IMR-90 (cell line): ENCODE measurements at regions not wholly inside any gene's neighbourhood (a gene's known extent, or its start where the extent isn't known, plus 50 kb on each side); places are given as distances from the start of the nearest gene placed in this dataset.

Source experiments
- ATAC-seq: fragments of 200-7000 bp; cut with Tn5 transposase; 2 replicates; pipeline ENCODE4 v1.9.1; 2020; ENCODE audit warnings: low read depth, mild to moderate bottlenecking, moderate library complexity
- BruUV-seq: library from RNA; stranded (reverse); fragments of 400-500 nt; replicated peaks from 2 replicates; lab custom pipeline; 2021; lab: Mats Ljungman, UMichigan
- CTCF ChIA-PET: fragments of 300-600 bp; formaldehyde crosslinking; extraction: SDS; loops from one replicate; lab custom pipeline; 2021; ENCODE audit warnings: antibody characterized with exemption; lab: Yijun Ruan, JAX
- POLR2A ChIA-PET: fragments of 300-600 bp; sonication (Branson Sonifier 250); formaldehyde crosslinking; loops from one replicate; lab custom pipeline; 2022; ENCODE audit warnings: antibody characterized with exemption; ENCODE audit not compliant: unreplicated experiment; lab: Charles Lee
- DNase-seq: peaks from one replicate; pipeline ENCODE4 v3.0.0; 2013
- H2AFZ ChIP-seq: replicated peaks from 2 replicates; pipeline ENCODE3; 2013; ENCODE audit warnings: low read length, mild to moderate bottlenecking; ENCODE audit not compliant: poor library complexity
- H2AK5ac ChIP-seq: 2 replicates; pipeline ENCODE4 v1.6.1; 2013; ENCODE audit warnings: low read depth, low read length, inconsistent platforms
- H2AK9ac ChIP-seq: replicated peaks from 2 replicates; pipeline ENCODE3; 2013; ENCODE audit warnings: mild to moderate bottlenecking, low read depth, low read length, moderate library complexity; ENCODE audit not compliant: poor library complexity
- H2BK120ac ChIP-seq: 2 replicates; pipeline ENCODE4 v1.6.1; 2013; ENCODE audit warnings: low read depth, low read length, inconsistent platforms
- H2BK15ac ChIP-seq: 3 replicates; pipeline ENCODE4 v1.6.1; 2013; ENCODE audit warnings: low read depth, low read length, inconsistent platforms
- H2BK20ac ChIP-seq: 2 replicates; pipeline ENCODE4 v1.6.1; 2013; ENCODE audit warnings: low read depth, mild to moderate bottlenecking, inconsistent platforms, low read length, moderate library complexity
- H2BK5ac ChIP-seq: 2 replicates; pipeline ENCODE4 v1.6.1; 2013; ENCODE audit warnings: mild to moderate bottlenecking, low read depth, low read length, inconsistent platforms; ENCODE audit not compliant: poor library complexity, severe bottlenecking
- H3K14ac ChIP-seq: replicated peaks from 2 replicates; pipeline ENCODE4 v1.6.1; 2013; ENCODE audit warnings: low read depth, low read length, inconsistent platforms
- H3K18ac ChIP-seq: 2 replicates; pipeline ENCODE4 v1.6.1; 2013; ENCODE audit warnings: low read depth, low read length, control low read depth
- H3K23ac ChIP-seq: 2 replicates; pipeline ENCODE4 v1.6.1; 2013; ENCODE audit warnings: low read depth, low read length, inconsistent platforms
- H3K27ac ChIP-seq: 2 replicates; pipeline ENCODE4 v1.5.1; 2013; ENCODE audit warnings: mild to moderate bottlenecking, control low read depth, low read length; ENCODE audit not compliant: insufficient read depth
- H3K27me3 ChIP-seq: 2 replicates; pipeline ENCODE4 v1.6.1; 2013; ENCODE audit warnings: low read length; ENCODE audit not compliant: control insufficient read depth, insufficient read depth
- H3K36me3 ChIP-seq: 2 replicates; pipeline ENCODE4 v1.6.1; 2013; ENCODE audit warnings: low read length, mixed read lengths; ENCODE audit not compliant: control insufficient read depth, insufficient read depth
- H3K4ac ChIP-seq: 2 replicates; pipeline ENCODE4 v1.6.1; 2013; ENCODE audit warnings: low read depth, low read length, inconsistent platforms
- H3K4me1 ChIP-seq: 2 replicates; pipeline ENCODE4 v1.6.1; 2013; ENCODE audit warnings: low read length, mixed read lengths; ENCODE audit not compliant: control insufficient read depth, insufficient read depth
- H3K4me2 ChIP-seq: 2 replicates; pipeline ENCODE4 v1.6.1; 2013; ENCODE audit warnings: low read depth, mild to moderate bottlenecking, control low read depth, low read length, moderate library complexity
- H3K4me3 ChIP-seq: 2 replicates; pipeline ENCODE4 v1.5.1; 2013; ENCODE audit warnings: low read depth, mild to moderate bottlenecking, control low read depth, low read length, moderate library complexity; ENCODE audit not compliant: insufficient read depth
- H3K56ac ChIP-seq: 2 replicates; pipeline ENCODE4 v1.6.1; 2013; ENCODE audit warnings: low read length, inconsistent platforms; ENCODE audit not compliant: insufficient read depth; ENCODE audit errors: extremely low read depth
- H3K79me1 ChIP-seq, 2 experiments: 2 replicates each; pipeline ENCODE4 v1.6.1; 2013; ENCODE audit warnings: low read length in 2 of 2, inconsistent platforms in 1 of 2, low read depth in 1 of 2
- H3K9ac ChIP-seq: 2 replicates; pipeline ENCODE4 v1.6.1; 2013; ENCODE audit warnings: low read depth, low read length, control low read depth
- H3K9me1 ChIP-seq: 2 replicates; pipeline ENCODE4 v1.6.1; 2013; ENCODE audit warnings: low read length, inconsistent platforms; ENCODE audit not compliant: insufficient read depth
- H3K9me3 ChIP-seq: 2 replicates; pipeline ENCODE4 v1.6.1; 2013; ENCODE audit warnings: low read length; ENCODE audit not compliant: control insufficient read depth, insufficient read depth
- H4K20me1 ChIP-seq: 2 replicates; pipeline ENCODE4 v1.6.1; 2013; ENCODE audit warnings: low read length, inconsistent platforms; ENCODE audit not compliant: insufficient read depth
- H4K5ac ChIP-seq: 2 replicates; pipeline ENCODE4 v1.6.1; 2013; ENCODE audit warnings: mild to moderate bottlenecking, low read depth, low read length, control low read depth
- H4K8ac ChIP-seq, 2 experiments: 2 replicates each; pipeline ENCODE4 v1.6.1; 2013; ENCODE audit warnings: low read depth in 2 of 2, low read length in 2 of 2, control low read depth in 1 of 2, inconsistent platforms in 1 of 2
- H4K91ac ChIP-seq: 2 replicates; pipeline ENCODE4 v1.6.1; 2013; ENCODE audit warnings: low read depth, low read length, inconsistent platforms; ENCODE audit not compliant: insufficient read depth
- BHLHE40 ChIP-seq: fragments of 150-350 bp; IDR thresholded peaks from 2 replicates; pipeline ENCODE4 v1.6.1; 2016; ENCODE audit warnings: mild to moderate bottlenecking, low read depth, low read length
- CEBPB ChIP-seq: IDR thresholded peaks from 2 replicates; pipeline ENCODE4 v1.6.1; 2012; ENCODE audit warnings: low read depth, low read length, improper control_type of control experiment
- CHD1 ChIP-seq: IDR thresholded peaks from 2 replicates; pipeline ENCODE4 v1.6.1; 2012; ENCODE audit warnings: low read depth, low read length, improper control_type of control experiment
- CTCF ChIP-seq: conservative IDR thresholded peaks from 2 replicates; pipeline ENCODE4 v1.5.1; 2012; ENCODE audit warnings: mild to moderate bottlenecking, low read depth, low read length, improper control_type of control experiment
- ELK1 ChIP-seq: fragments of 150-350 bp; IDR thresholded peaks from 2 replicates; pipeline ENCODE4 v1.6.1; 2016; ENCODE audit warnings: low read depth, mild to moderate bottlenecking, low read length, moderate library complexity, borderline replicate concordance
- FOS ChIP-seq: fragments of 150-350 bp; IDR thresholded peaks from 2 replicates; pipeline ENCODE4 v1.6.1; 2016; ENCODE audit warnings: low read depth, low read length
- MAFK ChIP-seq: IDR thresholded peaks from 2 replicates; pipeline ENCODE4 v1.6.1; 2012; ENCODE audit warnings: low read depth, low read length, improper control_type of control experiment
- MAZ ChIP-seq: IDR thresholded peaks from 2 replicates; pipeline ENCODE4 v1.6.1; 2012; ENCODE audit warnings: low read depth, mild to moderate bottlenecking, low read length, improper control_type of control experiment, moderate library complexity, borderline replicate concordance
- MXI1 ChIP-seq: IDR thresholded peaks from 2 replicates; pipeline ENCODE4 v1.6.1; 2012; ENCODE audit warnings: low read depth, mild to moderate bottlenecking, low read length, moderate library complexity, borderline replicate concordance
- NFE2L2 ChIP-seq: fragments of 150-350 bp; IDR thresholded peaks from 2 replicates; pipeline ENCODE4 v1.6.1; 2016; ENCODE audit warnings: low read depth, mild to moderate bottlenecking, low read length
- POLR2A ChIP-seq: IDR thresholded peaks from 2 replicates; pipeline ENCODE4 v1.6.1; 2012; ENCODE audit warnings: mild to moderate bottlenecking, low read depth, low read length
- RAD21 ChIP-seq: IDR thresholded peaks from 2 replicates; pipeline ENCODE4 v1.6.1; 2012; ENCODE audit warnings: low read length, improper control_type of control experiment
- RCOR1 ChIP-seq: IDR thresholded peaks from 2 replicates; pipeline ENCODE4 v1.6.1; 2012; ENCODE audit warnings: mild to moderate bottlenecking, low read length, improper control_type of control experiment; ENCODE audit not compliant: insufficient replicate concordance
- RFX5 ChIP-seq: IDR thresholded peaks from 2 replicates; pipeline ENCODE4 v1.8.0; 2012; ENCODE audit warnings: low read depth, mild to moderate bottlenecking, low read length, moderate library complexity
- SMC3 ChIP-seq: fragments of 150-350 bp; IDR thresholded peaks from 2 replicates; pipeline ENCODE4 v1.6.1; 2016; ENCODE audit warnings: low read depth, mild to moderate bottlenecking, antibody characterized with exemption, low read length, moderate library complexity
- USF2 ChIP-seq: fragments of 150-350 bp; IDR thresholded peaks from 2 replicates; pipeline ENCODE4 v1.6.1; 2017; ENCODE audit warnings: mild to moderate bottlenecking, antibody characterized with exemption, low read length, low read depth
- dilution Hi-C: fragments of 300-500 bp; cut with HindIII; formaldehyde crosslinking; loops from one replicate; pipeline ENCODE4 v1.14.3; 2018; ENCODE audit warnings: low sequenced_read_pairs; ENCODE audit not compliant: unreplicated experiment
- in situ Hi-C: fragments of 300-500 bp; cut with MboI; formaldehyde crosslinking; loops from 3 replicates; pipeline ENCODE4 v1.14.3; 2019; ENCODE audit warnings: low sequenced_read_pairs, inconsistent platforms, mixed read lengths
- intact Hi-C: fragments of 100-400 bp; cut with micrococcal nuclease; formaldehyde crosslinking; loops from 2 replicates; pipeline ENCODE4 v1.10.0; 2022

GRCh38 chr22:27068121-27068520 lies 410.7 kb downstream of the MIAT start:
- dilution Hi-C loops: no loop called here
- intact Hi-C loops: no loop called here
- in situ Hi-C loops: no loop called here
- H3K18ac ChIP-seq: no peak overlapping the region
- H2AK9ac ChIP-seq: no peak overlapping the region
- H3K79me1 ChIP-seq: no peaks in the 10 kb centered on the region
- H3K9ac ChIP-seq: no peak overlapping the region
- H3K9me1 ChIP-seq: no peaks in the 10 kb centered on the region
- H3K4me2 ChIP-seq: no peak overlapping the region
- H2BK5ac ChIP-seq: no peak overlapping the region
- BruUV-seq: no TSS peak
- H2BK120ac ChIP-seq: no peak overlapping the region
- H4K5ac ChIP-seq: no peak overlapping the region
- H3K4ac ChIP-seq: no peak overlapping the region
- TF ChIP-seq RAD21 (no peak), CEBPB (no peak), CTCF (no peak), ELK1 (no peak), NFE2L2 (no peak), BHLHE40 (no peak), POLR2A (no peak), FOS (no peak), RCOR1 (no peak), MAFK (no peak), RFX5 (no peak), MAZ (no peak), CHD1 (no peak), SMC3 (no peak), USF2 (no peak), MXI1 (no peak)
- H3K14ac ChIP-seq: no peak overlapping the region
- H3K27me3 ChIP-seq: peaks cover 50% of the 10 kb centered on the region
- no peaks in the 10 kb centered on the region for H4K20me1 ChIP-seq
- no peaks in the 10 kb centered on the region for H3K9me3 ChIP-seq
- no peak overlapping the region for H2AK5ac ChIP-seq
- H3K36me3 ChIP-seq: no peaks in the 10 kb centered on the region
- ATAC-seq: no peak
- no peak overlapping the region for H2BK15ac ChIP-seq
- no peak overlapping the region for H2AFZ ChIP-seq
- no peak overlapping the region for H3K23ac ChIP-seq
- no peaks in the 10 kb centered on the region for H3K4me1 ChIP-seq
- no peak overlapping the region for H4K8ac ChIP-seq
- H2BK20ac ChIP-seq: no peak overlapping the region
- no peak overlapping the region for H3K56ac ChIP-seq
- CTCF ChIA-PET: no interaction called here
- no peak for DNase-seq
- no peak overlapping the region for H3K4me3 ChIP-seq
- POLR2A ChIA-PET: no interaction called here
- no peak overlapping the region for H3K27ac ChIP-seq
- H4K91ac ChIP-seq: no peak overlapping the region
